Astrocyte of the spinal cord (primary cell): ENCODE measurements at regions not wholly inside any gene's neighbourhood (a gene's known extent, or its start where the extent isn't known, plus 50 kb on each side); places are given as distances from the start of the nearest gene placed in this dataset.
"Not testable (repeated sequence)": the region's sequence is repeated elsewhere in the genome, so short reads cannot be mapped to it uniquely, and the experiment has no call there.

Source experiments
- DNase-seq: peaks from one replicate; pipeline ENCODE4 v3.0.0; 2011; ENCODE audit warnings: low read depth, low spot score
- H3K4me3 ChIP-seq: 2 replicates; pipeline ENCODE4 v1.5.1; 2011; ENCODE audit warnings: low read depth, mild to moderate bottlenecking, low read length, moderate library complexity
- CTCF ChIP-seq: IDR thresholded peaks from 2 replicates; pipeline ENCODE4 v1.5.1; 2012; ENCODE audit warnings: low read depth, mild to moderate bottlenecking, low read length, inconsistent platforms
- in situ Hi-C: cut with HindIII; loops from 2 replicates; pipeline ENCODE4 v1.10.0; 2017; ENCODE audit warnings: low sequenced_read_pairs

GRCh38 chr14:55913324-55914025, 204.7 kb upstream of the PELI2 start:
- no peak for TF ChIP-seq CTCF
- no peak overlapping the region for H3K4me3 ChIP-seq
- DNase-seq: peak; percentile 73
- in situ Hi-C loops: no loop called here

GRCh38 chr14:55914771-55915170, 203.4 kb upstream of the PELI2 start:
- in situ Hi-C loops: no loop called here
- no peak overlapping the region for H3K4me3 ChIP-seq
- TF ChIP-seq CTCF: no peak
- DNase-seq: peak; percentile 29

DNA sequence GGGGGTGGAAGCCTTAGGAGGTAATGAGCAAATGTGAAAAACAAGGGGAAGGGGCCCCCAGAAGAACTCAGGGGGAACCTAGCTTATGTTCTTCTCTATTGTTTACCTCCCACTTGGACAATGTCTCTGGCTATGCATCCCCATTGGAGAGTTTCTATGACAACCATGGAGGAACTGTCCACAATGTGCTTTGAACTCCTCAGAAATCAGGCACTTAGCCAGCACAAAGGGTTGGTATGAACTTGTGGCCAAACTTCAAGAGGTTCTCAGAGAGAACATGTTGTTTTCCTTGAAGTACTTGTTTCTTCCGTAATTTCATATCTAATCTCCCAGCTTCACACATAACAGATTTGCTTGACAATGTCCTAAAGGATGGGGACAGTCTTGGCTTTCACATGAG, 202.8 kb upstream of the PELI2 start:
- no peak overlapping the region for H3K4me3 ChIP-seq
- peak; percentile 59 for DNase-seq
- TF ChIP-seq CTCF: no peak
- in situ Hi-C loops: no loop called here

- in situ Hi-C loops, H3K4me3 ChIP-seq, DNase-seq: not testable (repeated sequence)
These were observed 198.4 kb upstream of the PELI2 start for GRCh38 chr14:55919800-55920199.

DNA sequence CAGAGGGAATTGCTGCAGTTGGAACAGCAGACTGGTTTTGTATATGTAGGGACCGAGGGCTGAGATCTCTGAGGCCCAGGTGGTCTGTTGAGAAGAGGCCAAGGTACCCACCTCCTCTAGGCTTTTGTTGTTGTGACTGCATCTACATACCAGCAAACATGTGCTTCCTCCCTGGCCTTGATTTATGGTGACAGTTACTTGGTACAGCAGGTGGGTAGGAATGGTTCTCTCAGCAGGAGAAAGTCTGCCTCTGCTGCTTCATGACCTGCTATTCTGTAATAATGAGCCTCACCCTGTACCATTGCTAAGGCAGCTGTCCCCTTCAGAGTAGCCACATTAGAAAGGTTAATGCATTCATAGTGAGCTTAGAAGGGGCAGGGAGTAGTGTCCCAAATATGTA, 196.7 kb upstream of the PELI2 start:
- DNase-seq: no peak
- no peak overlapping the region for H3K4me3 ChIP-seq
- in situ Hi-C loops: no loop called here
- no peak for TF ChIP-seq CTCF

GRCh38 chr14:55926007-55926406, 192.2 kb upstream of the PELI2 start:
- H3K4me3 ChIP-seq: no peak overlapping the region
- in situ Hi-C loops: no loop called here
- no peak for TF ChIP-seq CTCF
- DNase-seq: no peak

- no peak overlapping the region for H3K4me3 ChIP-seq
- in situ Hi-C loops: no loop called here
- no peak for DNase-seq
- TF ChIP-seq CTCF: no peak
These were observed 191.2 kb upstream of the PELI2 start for GRCh38 chr14:55927028-55927427.
